MM.1S (cell line): ENCODE measurements at regions not wholly inside any gene's neighbourhood (a gene's known extent, or its start where the extent isn't known, plus 50 kb on each side); places are given as distances from the start of the nearest gene placed in this dataset.

ENCODE experiments used
- CTCF ChIP-seq: fragments of 300-600 bp; sonication (generic); IDR thresholded peaks from 2 replicates; pipeline ENCODE4 v1.5.1; 2016; ENCODE audit warnings: antibody characterized with exemption, low read length, mixed read lengths
- EZH2 ChIP-seq: fragments of 300-600 bp; sonication (generic); optimal IDR thresholded peaks from 2 replicates; pipeline ENCODE3; 2017; ENCODE audit warnings: low read depth, mild to moderate bottlenecking, antibody characterized with exemption, low read length, mixed read lengths
- EZH2phosphoT487 ChIP-seq: fragments of 300-600 bp; sonication (generic); IDR thresholded peaks from 2 replicates; pipeline ENCODE4 v1.6.1; 2018; ENCODE audit warnings: antibody characterized with exemption, low read length

GRCh38 chr7:142500366-142500765 lies 242.5 kb upstream of the PRSS58 start:
- TF ChIP-seq CTCF (no peak), EZH2phosphoT487 (no peak), EZH2 (no peak)
